ENCODE measurements at regions not wholly inside any gene's neighbourhood (a gene's known extent, or its start where the extent isn't known, plus 50 kb on each side); places are given as distances from the start of the nearest gene placed in this dataset.

- no peak overlapping the region for H2AFZ ChIP-seq (ENCODE audit: low read depth, low read length, poor library complexity, severe bottlenecking)
- peak overlapping the region; percentile 21 for H3K9ac ChIP-seq (ENCODE audit: low read length)
- H4K20me1 ChIP-seq (ENCODE audit: insufficient read depth), result no peaks in the 10 kb centered on the region
- intact Hi-C loops (cut with micrococcal nuclease), result no loop called here
- no peaks in the 10 kb centered on the region for H3K36me3 ChIP-seq (ENCODE audit: control insufficient read depth in 1 of 2, insufficient read depth in 2 of 2, low read length in 2 of 2)
- no TSS peak for BruUV-seq (replicated peaks)
- no peaks in the 10 kb centered on the region for H3K79me2 ChIP-seq (ENCODE audit: insufficient read depth, low read length)
- H3K4me3 ChIP-seq (replicated peaks in 1 of 2; ENCODE audit: low read depth in 1 of 2, low read length in 2 of 2), result no peak overlapping the region
- H3K4me1 ChIP-seq (ENCODE audit: control insufficient read depth in 1 of 2, insufficient read depth in 2 of 2, low read length in 2 of 2), result peaks cover 0 to 22% of the 10 kb centered on the region in 2 experiments; a peak in 3 of 4 replicates
- CTCF ChIA-PET, result interaction anchor here (0.7 to 1.0 kb wide), 3 partner anchors 11 to 69 kb away, joined by 3 to 9 read pairs (median 4); no protein-coding TSS in a partner anchor
- DNase-seq (ENCODE audit: low read depth, low spot score), result peak; percentile 71
- POLR2A ChIA-PET, result no interaction called here
- H3K9me3 ChIP-seq (ENCODE audit: control insufficient read depth in 1 of 2, insufficient read depth in 1 of 2, low read depth in 1 of 2, low read length in 2 of 2), result no peaks in the 10 kb centered on the region
- H3K4me2 ChIP-seq (ENCODE audit: low read length), result peak overlapping the region; percentile 55
- ATAC-seq, result peak; percentile 94
- H3K27ac ChIP-seq (ENCODE audit: low read depth, low read length), result no peak overlapping the region
- RAD21 ChIA-PET (ENCODE audit: low non-redundant PET in 1 of 2, low total read pairs in 2 of 2, uncharacterized antibody in 2 of 2, unreplicated experiment in 2 of 2), result no interaction called here
- no peak for TF ChIP-seq ELF1 (IDR thresholded peaks at IDR 0.05; ENCODE audit: borderline replicate concordance, low read depth)
- no peak for TF ChIP-seq ZFX (IDR thresholded peaks at IDR 0.05)
- TF ChIP-seq MAX (IDR thresholded peaks at IDR 0.05), result peak; percentile 31; the same call in 1 of the 2 replicates
- no peak for TF ChIP-seq EGR1 (IDR thresholded peaks at IDR 0.05; ENCODE audit: low read depth)
- TF ChIP-seq RAD21 (IDR thresholded peaks at IDR 0.05; ENCODE audit: low read depth), result peak; percentile 78
- no peak for TF ChIP-seq REST (IDR thresholded peaks at IDR 0.05; ENCODE audit: low read depth)
- no peak for TF ChIP-seq SIN3A (IDR thresholded peaks at IDR 0.05; ENCODE audit: low read depth)
- TF ChIP-seq ZBTB33 (IDR thresholded peaks at IDR 0.05; ENCODE audit: extremely low read depth, insufficient replicate concordance, low read length), result no peak
- peak; percentile 92 to 96 (median 95) for TF ChIP-seq CTCF (IDR thresholded peaks at IDR 0.05 in 2 of 3, conservative IDR thresholded peaks at IDR 0.05 in 1 of 3; ENCODE audit: borderline replicate concordance in 1 of 3, insufficient read depth in 1 of 3, low read depth in 2 of 3, low read length in 2 of 3)
- TF ChIP-seq FOSL1 (IDR thresholded peaks at IDR 0.05; ENCODE audit: low read depth), result no peak
- H3K9me2 ChIP-seq (ENCODE audit: insufficient read depth), result no peaks in the 10 kb centered on the region
- H3K27me3 ChIP-seq (ENCODE audit: insufficient read depth, low read length), result no peaks in the 10 kb centered on the region
Measured at GRCh38 chr15:66862940-66863335, 160.9 kb downstream of the SMAD6 start.
